GM12878 (cell line): ENCODE measurements at regions not wholly inside any gene's neighbourhood (a gene's known extent, or its start where the extent isn't known, plus 50 kb on each side); places are given as distances from the start of the nearest gene placed in this dataset.
A peak's percentile ranks its signal among the peaks of the same experiment; 100 is the strongest.

Source experiments
- ATAC-seq: fragments of 200-7000 bp; cut with Tn5 transposase; 3 replicates; pipeline ENCODE4 v1.9.1; 2020; ENCODE audit warnings: mild to moderate bottlenecking, moderate library complexity
- BruUV-seq: library from RNA; stranded (reverse); fragments of 400-500 nt; replicated peaks from 2 replicates; lab custom pipeline; 2021; lab: Mats Ljungman, UMichigan
- CTCF ChIA-PET: fragments of 300-600 bp; sonication (Branson Sonifier 250); formaldehyde crosslinking; extraction: SDS; loops from one replicate; lab custom pipeline; 2021; ENCODE audit warnings: inconsistent platforms; lab: Yijun Ruan, JAX
- POLR2A ChIA-PET: fragments of 350-600 bp; formaldehyde crosslinking; extraction: SDS; loops from one replicate; lab custom pipeline; 2021; ENCODE audit warnings: inconsistent platforms; lab: Charles Lee
- RAD21 ChIA-PET: fragments of 300-600 bp; sonication (Branson Sonifier 250); formaldehyde crosslinking; loops from one replicate; lab custom pipeline; 2023; ENCODE audit warnings: antibody characterized with exemption; ENCODE audit not compliant: unreplicated experiment; lab: Charles Lee
- SMC1A ChIA-PET: fragments of 300-600 bp; sonication (Branson Sonifier 250); formaldehyde crosslinking; loops from one replicate; lab custom pipeline; 2023; ENCODE audit not compliant: unreplicated experiment, uncharacterized antibody; lab: Charles Lee
- DNase-seq: peaks from one replicate; pipeline ENCODE4 v3.0.0-alpha.2; 2011; ENCODE audit warnings: low read depth, low spot score
- FAIRE-seq: peaks from 3 replicates; lab custom pipeline; 2011; peaks lifted over from hg19 to GRCh38; lab: Jason Lieb, UNC
- H2AFZ ChIP-seq: 2 replicates; pipeline ENCODE4 v1.6.0; 2011; ENCODE audit warnings: low read depth, low read length, control low read depth; ENCODE audit not compliant: control insufficient read depth
- H3K27ac ChIP-seq: 2 replicates; pipeline ENCODE4 v1.5.1; 2011; ENCODE audit warnings: control low read depth; ENCODE audit not compliant: control insufficient read depth, insufficient read depth
- H3K27me3 ChIP-seq, 2 experiments: replicated peaks in 1 of 2; 2 replicates each; pipeline versions ENCODE4 v1.6.0 to v1.6.1; 2011; ENCODE audit warnings: low read length in 1 of 2; ENCODE audit not compliant: control insufficient read depth in 2 of 2, insufficient read depth in 2 of 2
- H3K36me3 ChIP-seq, 2 experiments: 2 replicates each; pipeline ENCODE4 v1.5.1; 2011; ENCODE audit warnings: low read length in 1 of 2; ENCODE audit not compliant: control insufficient read depth in 2 of 2, insufficient read depth in 2 of 2
- H3K4me1 ChIP-seq: 2 replicates; pipeline ENCODE4 v1.6.1; 2011; ENCODE audit warnings: mild to moderate bottlenecking, low read length, moderate library complexity, mixed read lengths; ENCODE audit not compliant: control insufficient read depth, insufficient read depth
- H3K4me2 ChIP-seq: 2 replicates; pipeline ENCODE4 v1.6.0; 2011; ENCODE audit warnings: control low read depth; ENCODE audit not compliant: control insufficient read depth, insufficient read depth
- H3K4me3 ChIP-seq: fragments of 200-600 bp; sonication (generic); 2 replicates; pipeline ENCODE4 v1.5.1; 2016
- H3K79me2 ChIP-seq: 2 replicates; pipeline ENCODE4 v1.6.0; 2011; ENCODE audit warnings: low read length; ENCODE audit not compliant: control insufficient read depth, insufficient read depth
- H3K9ac ChIP-seq: 2 replicates; pipeline ENCODE4 v1.8.0; 2011; ENCODE audit warnings: low read length, control low read depth, mixed read lengths; ENCODE audit not compliant: control insufficient read depth, insufficient read depth
- H3K9me3 ChIP-seq: replicated peaks from 3 replicates; pipeline ENCODE4 v1.5.1; 2011; ENCODE audit warnings: mild to moderate bottlenecking, low read length; ENCODE audit not compliant: control insufficient read depth, insufficient read depth
- H4K20me1 ChIP-seq: 2 replicates; pipeline ENCODE4 v1.6.0; 2011; ENCODE audit not compliant: control insufficient read depth, insufficient read depth
- SPI1 ChIP-seq: IDR thresholded peaks from 2 replicates; pipeline ENCODE4 v1.6.1; 2011; ENCODE audit warnings: low read depth, mild to moderate bottlenecking, low read length, moderate library complexity, borderline replicate concordance; ENCODE audit not compliant: insufficient read depth
- SUZ12 ChIP-seq: fragments of 200-600 bp; sonication (generic); IDR thresholded peaks from one replicate; pipeline ENCODE4 v1.6.1; 2018; ENCODE audit warnings: antibody characterized with exemption, mild to moderate bottlenecking; ENCODE audit not compliant: unreplicated experiment
- ZNF274 ChIP-seq: IDR thresholded peaks from one replicate; pipeline ENCODE4 v1.8.0; 2011; ENCODE audit not compliant: insufficient read length, insufficient read depth
- WGBS: methylation state at CpG from one replicate; pipeline ENCODE4 v1.1.6; 2016; ENCODE audit warnings: low lambda C conversion rate; ENCODE audit not compliant: insufficient replicate concordance, insufficient coverage; ENCODE audit errors: missing lambda C conversion rate; 5-methylcytosine and 5-hydroxymethylcytosine counted together
- in situ Hi-C: fragments of 300-500 bp; cut with MboI; formaldehyde crosslinking; loops from 9 replicates; pipeline ENCODE4 v1.14.3; 2018; ENCODE audit warnings: mixed read lengths
- intact Hi-C: fragments of 100-400 bp; cut with micrococcal nuclease; formaldehyde crosslinking; loops from one replicate; pipeline ENCODE4 v1.14.2; 2022; ENCODE audit not compliant: unreplicated experiment
- TF ChIP-seq, protein P1 (sequence below): fragments of 450-650 bp; formaldehyde crosslinking; IDR thresholded peaks from 2 replicates; pipeline ENCODE4 v1.4.0; 2020; ENCODE audit warnings: mild to moderate bottlenecking, moderate library complexity
- TF ChIP-seq, protein P2 (sequence below), 3 experiments: IDR thresholded peaks in 2 of 3; conservative IDR thresholded peaks in 1 of 3; 2 replicates each; pipeline ENCODE4 v1.5.1; 2011; ENCODE audit warnings: low read depth in 3 of 3, low read length in 3 of 3, mild to moderate bottlenecking in 3 of 3, control low read depth in 2 of 3, moderate library complexity in 2 of 3, inconsistent platforms in 1 of 3, mixed read lengths in 1 of 3; ENCODE audit not compliant: control insufficient read depth in 2 of 3, insufficient read depth in 1 of 3; ENCODE audit errors: extremely low read depth in 1 of 3

DNA sequence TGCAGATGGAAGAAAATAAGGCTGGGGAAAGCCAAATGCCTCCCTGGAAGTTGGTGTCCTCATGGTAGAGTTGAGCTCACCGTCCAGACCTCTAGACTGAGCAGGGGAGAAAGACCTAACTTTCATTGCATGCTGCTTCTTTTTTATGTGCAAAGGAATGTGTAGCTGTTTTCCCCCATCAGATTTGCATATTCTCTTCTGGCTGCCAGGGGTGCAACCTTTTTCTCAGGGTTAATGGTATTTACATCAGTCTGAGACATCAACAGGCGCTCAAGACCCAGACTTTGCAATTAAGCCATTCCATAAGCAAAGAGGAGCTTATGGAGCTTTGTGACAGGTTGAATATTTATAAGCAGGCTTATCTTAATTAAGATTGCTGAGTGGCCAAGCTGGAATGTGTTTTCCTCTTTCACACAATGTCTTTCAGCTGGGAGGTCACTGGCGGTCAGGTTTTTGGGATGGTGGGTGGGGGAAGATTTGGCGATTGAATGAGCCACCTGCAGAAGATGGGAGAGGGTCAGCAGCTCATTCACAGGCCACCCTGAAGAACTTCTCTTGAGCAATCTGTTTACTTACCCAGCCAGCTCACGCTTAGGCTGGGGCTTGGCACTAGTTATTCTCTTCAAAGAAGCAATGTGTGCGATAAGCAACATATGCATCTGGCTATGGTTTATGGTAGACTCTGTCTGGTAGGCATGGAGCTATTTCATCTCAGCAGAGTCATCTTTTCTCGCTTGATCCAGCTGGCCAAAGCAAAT lies 88.6 kb downstream of the SCP2D1 start (continued):
- TF ChIP-seq, protein P1, sequence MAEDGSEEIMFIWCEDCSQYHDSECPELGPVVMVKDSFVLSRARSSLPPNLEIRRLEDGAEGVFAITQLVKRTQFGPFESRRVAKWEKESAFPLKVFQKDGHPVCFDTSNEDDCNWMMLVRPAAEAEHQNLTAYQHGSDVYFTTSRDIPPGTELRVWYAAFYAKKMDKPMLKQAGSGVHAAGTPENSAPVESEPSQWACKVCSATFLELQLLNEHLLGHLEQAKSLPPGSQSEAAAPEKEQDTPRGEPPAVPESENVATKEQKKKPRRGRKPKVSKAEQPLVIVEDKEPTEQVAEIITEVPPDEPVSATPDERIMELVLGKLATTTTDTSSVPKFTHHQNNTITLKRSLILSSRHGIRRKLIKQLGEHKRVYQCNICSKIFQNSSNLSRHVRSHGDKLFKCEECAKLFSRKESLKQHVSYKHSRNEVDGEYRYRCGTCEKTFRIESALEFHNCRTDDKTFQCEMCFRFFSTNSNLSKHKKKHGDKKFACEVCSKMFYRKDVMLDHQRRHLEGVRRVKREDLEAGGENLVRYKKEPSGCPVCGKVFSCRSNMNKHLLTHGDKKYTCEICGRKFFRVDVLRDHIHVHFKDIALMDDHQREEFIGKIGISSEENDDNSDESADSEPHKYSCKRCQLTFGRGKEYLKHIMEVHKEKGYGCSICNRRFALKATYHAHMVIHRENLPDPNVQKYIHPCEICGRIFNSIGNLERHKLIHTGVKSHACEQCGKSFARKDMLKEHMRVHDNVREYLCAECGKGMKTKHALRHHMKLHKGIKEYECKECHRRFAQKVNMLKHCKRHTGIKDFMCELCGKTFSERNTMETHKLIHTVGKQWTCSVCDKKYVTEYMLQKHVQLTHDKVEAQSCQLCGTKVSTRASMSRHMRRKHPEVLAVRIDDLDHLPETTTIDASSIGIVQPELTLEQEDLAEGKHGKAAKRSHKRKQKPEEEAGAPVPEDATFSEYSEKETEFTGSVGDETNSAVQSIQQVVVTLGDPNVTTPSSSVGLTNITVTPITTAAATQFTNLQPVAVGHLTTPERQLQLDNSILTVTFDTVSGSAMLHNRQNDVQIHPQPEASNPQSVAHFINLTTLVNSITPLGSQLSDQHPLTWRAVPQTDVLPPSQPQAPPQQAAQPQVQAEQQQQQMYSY (CRISPR knock-in tag) = no peak
- no peak for TF ChIP-seq SPI1

DNA sequence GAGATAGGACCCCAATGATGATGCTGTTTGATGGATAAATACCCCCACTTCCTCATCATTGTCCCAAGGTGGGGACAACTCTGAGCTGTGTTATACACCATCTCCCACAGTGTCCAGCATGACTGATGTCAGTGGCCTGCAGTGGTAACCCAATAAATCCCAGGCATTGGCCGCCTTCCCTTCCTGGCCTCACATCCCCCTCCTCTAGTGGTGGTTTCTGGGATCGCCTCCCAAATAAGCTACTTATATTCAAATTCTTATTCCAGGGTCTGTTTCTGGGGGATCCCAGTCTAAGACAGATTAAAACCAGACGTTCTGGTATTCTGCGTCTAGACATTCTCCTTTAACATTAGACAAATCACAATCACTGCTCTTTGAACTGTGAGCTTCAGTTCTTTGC lies 90.6 kb downstream of the SCP2D1 start:
- DNase-seq (no peak), ATAC-seq (no peak), FAIRE-seq (no peak)
- ChIA-PET CTCF (interaction anchor here (1.2 to 1.5 kb wide), 3 partner anchors 12 to 346 kb away, joined by 3 to 12 read pairs (median 4); no protein-coding TSS in a partner anchor), RAD21 (interaction anchor here (1.0 to 1.1 kb wide), 2 partner anchors 272 to 274 kb away, joined by 3 to 5 read pairs; no protein-coding TSS in a partner anchor), SMC1A (interaction anchor here (0.9 to 2.6 kb wide), 7 partner anchors 8 to 758 kb away, joined by 3 to 9 read pairs (median 4); no protein-coding TSS in a partner anchor), POLR2A (no interaction called here)
- Histone ChIP-seq H3K9me3 (no peaks in the 10 kb centered on the region), H3K36me3 (no peaks in the 10 kb centered on the region), H3K27ac (no peak overlapping the region), H3K9ac (no peak overlapping the region), H3K4me1 (no peaks in the 10 kb centered on the region), H2AFZ (no peak overlapping the region), H3K79me2 (no peaks in the 10 kb centered on the region), H3K4me2 (no peak overlapping the region), H3K4me3 (no peak overlapping the region), H4K20me1 (no peaks in the 10 kb centered on the region), H3K27me3 (no peaks in the 10 kb centered on the region; a peak in 1 of 4 replicates)
- 22% methylated on average over 4 of the region's 4 CpGs for WGBS
- TF ChIP-seq ZNF274 = no peak
- no peak for TF ChIP-seq SUZ12
- TF ChIP-seq, protein P2, sequence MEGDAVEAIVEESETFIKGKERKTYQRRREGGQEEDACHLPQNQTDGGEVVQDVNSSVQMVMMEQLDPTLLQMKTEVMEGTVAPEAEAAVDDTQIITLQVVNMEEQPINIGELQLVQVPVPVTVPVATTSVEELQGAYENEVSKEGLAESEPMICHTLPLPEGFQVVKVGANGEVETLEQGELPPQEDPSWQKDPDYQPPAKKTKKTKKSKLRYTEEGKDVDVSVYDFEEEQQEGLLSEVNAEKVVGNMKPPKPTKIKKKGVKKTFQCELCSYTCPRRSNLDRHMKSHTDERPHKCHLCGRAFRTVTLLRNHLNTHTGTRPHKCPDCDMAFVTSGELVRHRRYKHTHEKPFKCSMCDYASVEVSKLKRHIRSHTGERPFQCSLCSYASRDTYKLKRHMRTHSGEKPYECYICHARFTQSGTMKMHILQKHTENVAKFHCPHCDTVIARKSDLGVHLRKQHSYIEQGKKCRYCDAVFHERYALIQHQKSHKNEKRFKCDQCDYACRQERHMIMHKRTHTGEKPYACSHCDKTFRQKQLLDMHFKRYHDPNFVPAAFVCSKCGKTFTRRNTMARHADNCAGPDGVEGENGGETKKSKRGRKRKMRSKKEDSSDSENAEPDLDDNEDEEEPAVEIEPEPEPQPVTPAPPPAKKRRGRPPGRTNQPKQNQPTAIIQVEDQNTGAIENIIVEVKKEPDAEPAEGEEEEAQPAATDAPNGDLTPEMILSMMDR (IDR thresholded peaks at IDR 0.05 in 2 of 3, conservative IDR thresholded peaks at IDR 0.05 in 1 of 3; ENCODE audit: control insufficient read depth in 2 of 3, extremely low read depth in 1 of 3, insufficient read depth in 1 of 3, low read depth in 3 of 3, low read length in 3 of 3) = 0 out of 6 replicates have a peak, but pooled peaks of 1 of the 3 experiments have one; percentile 11
- in situ Hi-C loops = no loop called here
- intact Hi-C loops = loop anchor here (10.0 kb wide), 1 partner anchor 269 kb away; no protein-coding TSS in a partner anchor
- no TSS peak for BruUV-seq
